SK-N-SH (cell line): ENCODE measurements at regions not wholly inside any gene's neighbourhood (a gene's known extent, or its start where the extent isn't known, plus 50 kb on each side); places are given as distances from the start of the nearest gene placed in this dataset.

Experiments used
- EP300 ChIP-seq, 2 experiments: IDR thresholded peaks; 2 replicates each; pipeline versions ENCODE4 v1.4.0 to v1.6.1; 2012; ENCODE audit warnings: borderline replicate concordance in 1 of 2, low read depth in 1 of 2, low read length in 1 of 2
- RCOR1 ChIP-seq: fragments of 150-350 bp; IDR thresholded peaks from 2 replicates; pipeline ENCODE4 v1.6.1; 2017; ENCODE audit warnings: antibody characterized with exemption, low read length
- TAF1 ChIP-seq: IDR thresholded peaks from 2 replicates; pipeline ENCODE4 v1.6.1; 2012; ENCODE audit warnings: low read depth, mild to moderate bottlenecking, low read length, moderate library complexity, borderline replicate concordance

DNA sequence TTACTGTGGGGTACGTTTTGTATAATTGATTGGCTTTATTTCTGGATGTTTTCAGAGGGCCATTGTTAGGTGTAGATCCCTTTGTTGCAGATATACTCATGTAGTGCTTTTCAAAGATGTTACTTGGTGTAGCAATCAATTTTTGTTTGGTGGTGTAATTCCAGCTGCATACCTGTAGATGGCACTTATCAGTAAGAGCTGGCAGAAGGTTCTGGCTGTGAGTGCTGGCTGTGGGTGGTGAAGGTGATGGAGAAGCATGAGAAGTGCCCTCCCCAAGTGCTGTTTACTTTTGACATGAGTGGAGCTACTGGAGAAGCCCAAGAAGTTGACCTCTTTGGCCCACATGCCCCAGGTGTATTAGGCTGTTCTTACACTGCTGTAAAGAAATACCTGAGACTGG is 1074.9 kb downstream of the FAM181B start:
- no peak for TF ChIP-seq RCOR1
- TF ChIP-seq EP300 (IDR thresholded peaks at IDR 0.05; ENCODE audit: borderline replicate concordance in 1 of 2, low read depth in 1 of 2, low read length in 1 of 2), result no peak
- no peak for TF ChIP-seq TAF1
